ENCODE measurements at regions not wholly inside any gene's neighbourhood (a gene's known extent, or its start where the extent isn't known, plus 50 kb on each side); places are given as distances from the start of the nearest gene placed in this dataset.

GRCh38 chr12:13571035-13571434 is 374.5 kb downstream of the EMP1 start:
- TF ChIP-seq CTCF (IDR thresholded peaks at IDR 0.05; ENCODE audit: low read depth, low read length, missing input control) (no peak), HNF4G (IDR thresholded peaks at IDR 0.05) (no peak), RAD21 (IDR thresholded peaks at IDR 0.05) (no peak), HNF4A (conservative IDR thresholded peaks at IDR 0.05) (no peak), REST (IDR thresholded peaks at IDR 0.05) (no peak), ZBTB33 (IDR thresholded peaks at IDR 0.05) (no peak), FOXA1 (IDR thresholded peaks at IDR 0.05) (no peak), GABPA (IDR thresholded peaks at IDR 0.05 in 1 of 2, conservative IDR thresholded peaks at IDR 0.05 in 1 of 2) (no peak), TAF1 (conservative IDR thresholded peaks at IDR 0.05) (no peak), YY1 (IDR thresholded peaks at IDR 0.05) (no peak), RXRA (IDR thresholded peaks at IDR 0.05) (no peak)

Data from liver (tissue), 3 donors.